ENCODE measurements at regions not wholly inside any gene's neighbourhood (a gene's known extent, or its start where the extent isn't known, plus 50 kb on each side); places are given as distances from the start of the nearest gene placed in this dataset. TPM values are rescaled to one million over a fixed set of nuclear protein-coding genes. Genes with fewer than 3 reads are reported as not detected.

MicroRNA genes in the stretch of these regions (microRNA counts, 767-probe panel; counts per million panel counts)
- 238 to 261 counts per million in 2 donors for microRNA hsa-miR-548i

Small RNA genes lying in the stretch of these regions (microRNA-seq; reads per million reads assigned to microRNA genes)
- not detected for gene MIR548I1 (ENCODE audit: borderline number of aligned reads, borderline replicate concordance)

Small RNA genes lying in the stretch of these regions (small RNA-seq; reads per million reads assigned to genes)
- gene AC092902.1 (not detected), gene AF186996.2 (not detected), gene AF186996.3 (not detected), gene MIR548I1 (not detected), gene SNRPCP11 (not detected)
